DND-41 (cell line): ENCODE measurements at regions not wholly inside any gene's neighbourhood (a gene's known extent, or its start where the extent isn't known, plus 50 kb on each side); places are given as distances from the start of the nearest gene placed in this dataset.
"Not testable (repeated sequence)": the region's sequence is repeated elsewhere in the genome, so short reads cannot be mapped to it uniquely, and the experiment has no call there.

ENCODE experiments used
- EZH2 ChIP-seq: IDR thresholded peaks from 3 replicates; pipeline ENCODE4 v1.6.1; 2012; ENCODE audit warnings: borderline replicate concordance, low read depth, mild to moderate bottlenecking, moderate library complexity, low read length, inconsistent platforms; ENCODE audit not compliant: severe bottlenecking
- TF ChIP-seq, protein P1 (sequence below): IDR thresholded peaks from 2 replicates; pipeline ENCODE4 v1.5.1; 2012; ENCODE audit warnings: borderline replicate concordance, low read length, moderate library complexity, mild to moderate bottlenecking; ENCODE audit not compliant: poor library complexity, severe bottlenecking; ENCODE audit errors: extremely low read depth

DNA sequence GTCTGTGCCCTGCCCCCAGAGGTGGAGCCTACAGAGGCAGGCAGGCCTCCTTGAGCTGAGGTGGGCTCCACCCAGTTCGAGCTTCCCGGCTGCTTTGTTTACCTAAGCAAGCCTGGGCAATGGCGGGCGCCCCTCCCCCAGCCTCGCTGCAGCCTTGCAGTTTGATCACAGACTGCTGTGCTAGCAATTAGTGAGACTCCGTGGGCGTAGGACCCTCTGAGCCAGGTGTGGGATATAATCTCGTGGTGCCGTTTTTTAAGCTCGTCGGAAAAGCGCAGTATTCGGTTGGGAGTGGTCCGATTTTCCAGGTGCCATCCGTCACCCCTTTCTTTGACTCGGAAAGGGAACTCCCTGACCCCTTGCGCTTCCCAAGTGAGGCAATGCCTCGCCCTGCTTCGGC lies 383.1 kb upstream of the ZEB2 start:
- TF ChIP-seq, protein P1, sequence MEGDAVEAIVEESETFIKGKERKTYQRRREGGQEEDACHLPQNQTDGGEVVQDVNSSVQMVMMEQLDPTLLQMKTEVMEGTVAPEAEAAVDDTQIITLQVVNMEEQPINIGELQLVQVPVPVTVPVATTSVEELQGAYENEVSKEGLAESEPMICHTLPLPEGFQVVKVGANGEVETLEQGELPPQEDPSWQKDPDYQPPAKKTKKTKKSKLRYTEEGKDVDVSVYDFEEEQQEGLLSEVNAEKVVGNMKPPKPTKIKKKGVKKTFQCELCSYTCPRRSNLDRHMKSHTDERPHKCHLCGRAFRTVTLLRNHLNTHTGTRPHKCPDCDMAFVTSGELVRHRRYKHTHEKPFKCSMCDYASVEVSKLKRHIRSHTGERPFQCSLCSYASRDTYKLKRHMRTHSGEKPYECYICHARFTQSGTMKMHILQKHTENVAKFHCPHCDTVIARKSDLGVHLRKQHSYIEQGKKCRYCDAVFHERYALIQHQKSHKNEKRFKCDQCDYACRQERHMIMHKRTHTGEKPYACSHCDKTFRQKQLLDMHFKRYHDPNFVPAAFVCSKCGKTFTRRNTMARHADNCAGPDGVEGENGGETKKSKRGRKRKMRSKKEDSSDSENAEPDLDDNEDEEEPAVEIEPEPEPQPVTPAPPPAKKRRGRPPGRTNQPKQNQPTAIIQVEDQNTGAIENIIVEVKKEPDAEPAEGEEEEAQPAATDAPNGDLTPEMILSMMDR, result not testable (repeated sequence)
- TF ChIP-seq EZH2, result not testable (repeated sequence)
